ENCODE measurements at regions not wholly inside any gene's neighbourhood (a gene's known extent, or its start where the extent isn't known, plus 50 kb on each side); places are given as distances from the start of the nearest gene placed in this dataset.

DNA sequence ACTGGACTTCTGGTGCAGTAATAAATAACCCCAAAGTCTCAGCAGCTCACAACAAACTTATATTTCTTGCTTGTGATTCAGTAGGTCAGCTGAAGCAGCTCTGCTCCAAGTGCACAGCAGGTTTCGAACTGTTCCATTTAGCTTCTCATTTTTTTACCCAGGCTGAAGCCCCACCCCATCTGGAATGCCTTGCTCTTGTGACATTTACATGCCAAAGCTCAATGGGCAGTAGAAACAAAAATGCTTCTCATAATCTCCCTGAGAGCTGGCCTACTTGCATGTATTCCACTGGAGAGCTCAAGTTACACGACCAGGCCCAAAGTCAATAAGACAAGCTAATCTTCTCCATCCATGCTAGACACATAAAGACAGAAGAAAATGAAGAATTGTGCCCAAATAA, 165.2 kb downstream of the HAO1 start (continued):
- TF ChIP-seq, protein P1, sequence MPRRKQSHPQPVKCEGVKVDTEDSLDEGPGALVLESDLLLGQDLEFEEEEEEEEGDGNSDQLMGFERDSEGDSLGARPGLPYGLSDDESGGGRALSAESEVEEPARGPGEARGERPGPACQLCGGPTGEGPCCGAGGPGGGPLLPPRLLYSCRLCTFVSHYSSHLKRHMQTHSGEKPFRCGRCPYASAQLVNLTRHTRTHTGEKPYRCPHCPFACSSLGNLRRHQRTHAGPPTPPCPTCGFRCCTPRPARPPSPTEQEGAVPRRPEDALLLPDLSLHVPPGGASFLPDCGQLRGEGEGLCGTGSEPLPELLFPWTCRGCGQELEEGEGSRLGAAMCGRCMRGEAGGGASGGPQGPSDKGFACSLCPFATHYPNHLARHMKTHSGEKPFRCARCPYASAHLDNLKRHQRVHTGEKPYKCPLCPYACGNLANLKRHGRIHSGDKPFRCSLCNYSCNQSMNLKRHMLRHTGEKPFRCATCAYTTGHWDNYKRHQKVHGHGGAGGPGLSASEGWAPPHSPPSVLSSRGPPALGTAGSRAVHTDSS (CRISPR knock-in tag; conservative IDR thresholded peaks at IDR 0.05) = no peak
- TF ChIP-seq, protein P2, sequence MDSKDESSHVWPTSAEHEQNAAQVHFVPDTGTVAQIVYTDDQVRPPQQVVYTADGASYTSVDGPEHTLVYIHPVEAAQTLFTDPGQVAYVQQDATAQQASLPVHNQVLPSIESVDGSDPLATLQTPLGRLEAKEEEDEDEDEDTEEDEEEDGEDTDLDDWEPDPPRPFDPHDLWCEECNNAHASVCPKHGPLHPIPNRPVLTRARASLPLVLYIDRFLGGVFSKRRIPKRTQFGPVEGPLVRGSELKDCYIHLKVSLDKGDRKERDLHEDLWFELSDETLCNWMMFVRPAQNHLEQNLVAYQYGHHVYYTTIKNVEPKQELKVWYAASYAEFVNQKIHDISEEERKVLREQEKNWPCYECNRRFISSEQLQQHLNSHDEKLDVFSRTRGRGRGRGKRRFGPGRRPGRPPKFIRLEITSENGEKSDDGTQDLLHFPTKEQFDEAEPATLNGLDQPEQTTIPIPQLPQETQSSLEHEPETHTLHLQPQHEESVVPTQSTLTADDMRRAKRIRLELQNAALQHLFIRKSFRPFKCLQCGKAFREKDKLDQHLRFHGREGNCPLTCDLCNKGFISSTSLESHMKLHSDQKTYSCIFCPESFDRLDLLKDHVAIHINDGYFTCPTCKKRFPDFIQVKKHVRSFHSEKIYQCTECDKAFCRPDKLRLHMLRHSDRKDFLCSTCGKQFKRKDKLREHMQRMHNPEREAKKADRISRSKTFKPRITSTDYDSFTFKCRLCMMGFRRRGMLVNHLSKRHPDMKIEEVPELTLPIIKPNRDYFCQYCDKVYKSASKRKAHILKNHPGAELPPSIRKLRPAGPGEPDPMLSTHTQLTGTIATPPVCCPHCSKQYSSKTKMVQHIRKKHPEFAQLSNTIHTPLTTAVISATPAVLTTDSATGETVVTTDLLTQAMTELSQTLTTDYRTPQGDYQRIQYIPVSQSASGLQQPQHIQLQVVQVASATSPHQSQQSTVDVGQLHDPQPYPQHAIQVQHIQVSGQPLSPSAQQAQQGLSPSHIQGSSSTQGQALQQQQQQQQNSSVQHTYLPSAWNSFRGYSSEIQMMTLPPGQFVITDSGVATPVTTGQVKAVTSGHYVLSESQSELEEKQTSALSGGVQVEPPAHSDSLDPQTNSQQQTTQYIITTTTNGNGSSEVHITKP (CRISPR knock-in tag; IDR thresholded peaks at IDR 0.05; ENCODE audit: low read depth) = no peak
- TF ChIP-seq ISX (CRISPR knock-in tag; conservative IDR thresholded peaks at IDR 0.05) = no peak
- no peak for TF ChIP-seq SNAI1 (CRISPR knock-in tag; IDR thresholded peaks at IDR 0.05; ENCODE audit: borderline replicate concordance)
- TF ChIP-seq ZC3H13 (CRISPR knock-in tag; IDR thresholded peaks at IDR 0.05) = no peak
- TF ChIP-seq MBNL3 (CRISPR knock-in tag; conservative IDR thresholded peaks at IDR 0.05) = no peak
- TF ChIP-seq, protein P3, sequence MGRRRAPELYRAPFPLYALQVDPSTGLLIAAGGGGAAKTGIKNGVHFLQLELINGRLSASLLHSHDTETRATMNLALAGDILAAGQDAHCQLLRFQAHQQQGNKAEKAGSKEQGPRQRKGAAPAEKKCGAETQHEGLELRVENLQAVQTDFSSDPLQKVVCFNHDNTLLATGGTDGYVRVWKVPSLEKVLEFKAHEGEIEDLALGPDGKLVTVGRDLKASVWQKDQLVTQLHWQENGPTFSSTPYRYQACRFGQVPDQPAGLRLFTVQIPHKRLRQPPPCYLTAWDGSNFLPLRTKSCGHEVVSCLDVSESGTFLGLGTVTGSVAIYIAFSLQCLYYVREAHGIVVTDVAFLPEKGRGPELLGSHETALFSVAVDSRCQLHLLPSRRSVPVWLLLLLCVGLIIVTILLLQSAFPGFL (CRISPR knock-in tag; IDR thresholded peaks at IDR 0.05) = no peak

DNA sequence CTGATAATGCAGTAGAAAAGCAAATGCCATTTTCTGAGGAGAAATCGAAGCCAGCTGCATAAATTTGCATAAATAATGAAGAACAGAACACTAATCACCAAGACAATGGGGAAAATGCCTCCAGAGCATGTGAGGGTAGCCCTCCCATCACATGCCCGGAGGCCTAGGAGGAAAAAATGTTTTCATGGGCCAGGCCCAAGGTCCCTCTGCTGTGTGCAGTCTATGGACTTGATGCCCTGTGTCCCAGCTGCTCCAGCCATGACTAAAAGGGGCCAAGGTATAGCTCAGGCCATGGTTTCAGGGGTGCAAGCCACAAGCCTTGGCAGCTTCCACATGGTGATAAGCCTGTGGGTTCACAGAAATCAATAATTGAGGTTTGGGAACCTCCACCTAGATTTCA, 164.1 kb downstream of the HAO1 start:
- TF ChIP-seq FOXM1 (CRISPR knock-in tag; IDR thresholded peaks at IDR 0.05) (no peak), FOXA3 (CRISPR knock-in tag; IDR thresholded peaks at IDR 0.05) (no peak), RFX1 (IDR thresholded peaks at IDR 0.05) (no peak)
- TF ChIP-seq, protein P4, sequence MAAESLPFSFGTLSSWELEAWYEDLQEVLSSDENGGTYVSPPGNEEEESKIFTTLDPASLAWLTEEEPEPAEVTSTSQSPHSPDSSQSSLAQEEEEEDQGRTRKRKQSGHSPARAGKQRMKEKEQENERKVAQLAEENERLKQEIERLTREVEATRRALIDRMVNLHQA (CRISPR knock-in tag; IDR thresholded peaks at IDR 0.05) = no peak
- in situ Hi-C loops (cut with HindIII; ENCODE audit: extremely low pct_ligation_motif_present, low pct_unique_long_range_greater_than_20kb) (no loop called here), intact Hi-C loops (cut with micrococcal nuclease; ENCODE audit: unreplicated experiment) (no loop called here)
- 2% methylated on average over 2 of the region's 2 CpGs for WGBS (ENCODE audit: low lambda C conversion rate)
- H3K79me2 ChIP-seq (ENCODE audit: insufficient read depth, low read length) = no peaks in the 10 kb centered on the region
- H2AFZ ChIP-seq (ENCODE audit: low read length) = no peak overlapping the region
- no peak overlapping the region for H3K4me2 ChIP-seq (ENCODE audit: low read depth, low read length)
- no peaks in the 10 kb centered on the region for H3K27me3 ChIP-seq (ENCODE audit: control insufficient read depth in 1 of 2, insufficient read depth in 2 of 2, low read length in 2 of 2)
- no TSS peak for BruUV-seq (replicated peaks)
- no peaks in the 10 kb centered on the region for H3K4me1 ChIP-seq (ENCODE audit: insufficient read depth, low read length)
- no peaks in the 10 kb centered on the region for H3K36me3 ChIP-seq (replicated peaks in 1 of 2; ENCODE audit: control insufficient read depth in 1 of 2, insufficient read depth in 2 of 2, low read length in 2 of 2)
- no peak overlapping the region for H3K4me3 ChIP-seq (replicated peaks in 1 of 3; ENCODE audit: insufficient read depth in 1 of 3, low read depth in 2 of 3, low read length in 3 of 3)
- peaks cover 56% of the 10 kb centered on the region for H3K9me3 ChIP-seq (ENCODE audit: low read length)
- no peaks in the 10 kb centered on the region for H4K20me1 ChIP-seq (ENCODE audit: insufficient read depth, low read length)
- no peak for ATAC-seq
- FAIRE-seq = no peak
- no peak overlapping the region for H3K27ac ChIP-seq (ENCODE audit: extremely low read length, insufficient read depth, low read length)
- ChIA-PET POLR2A (no interaction called here), CTCF (ENCODE audit: low intra/inter-chr PET ratio, low total read pairs) (no interaction called here)
- H3K9ac ChIP-seq (ENCODE audit: insufficient read depth, low read depth, low read length) = no peak overlapping the region
- DNase-seq (ENCODE audit: low spot score) = no peak
